ENCODE measurements at regions not wholly inside any gene's neighbourhood (a gene's known extent, or its start where the extent isn't known, plus 50 kb on each side); places are given as distances from the start of the nearest gene placed in this dataset.

GRCh38 chr7:52475001-52475582 is 560.3 kb upstream of the POM121L12 start:
- no peak for DNase-seq

GRCh38 chr7:52473756-52474155 is 561.7 kb upstream of the POM121L12 start:
- no peak for DNase-seq

GRCh38 chr7:52472006-52472620 is 563.3 kb upstream of the POM121L12 start:
- DNase-seq = no peak

GRCh38 chr7:52465216-52465615 is 570.2 kb upstream of the POM121L12 start:
- no peak for DNase-seq

- no peak for DNase-seq
Observed at GRCh38 chr7:52463341-52463740, 572.1 kb upstream of the POM121L12 start.

GRCh38 chr7:52462474-52462873 is 573.0 kb upstream of the POM121L12 start:
- DNase-seq = no peak

- DNase-seq = no peak
Observed at GRCh38 chr7:52455571-52455970, 579.9 kb upstream of the POM121L12 start.

- no peak for DNase-seq
Observed at GRCh38 chr7:52450816-52451215, 584.6 kb upstream of the POM121L12 start.

GRCh38 chr7:52447581-52448180 is 587.8 kb upstream of the POM121L12 start:
- no peak for DNase-seq

- no peak for DNase-seq
Observed at GRCh38 chr7:52436278-52436677, 599.2 kb upstream of the POM121L12 start.

GRCh38 chr7:52431082-52431815 is 604.2 kb upstream of the POM121L12 start:
- no peak for DNase-seq

GRCh38 chr7:52423251-52423650 is 612.2 kb upstream of the POM121L12 start:
- DNase-seq = no peak

- DNase-seq = no peak
Observed at GRCh38 chr7:52413051-52413450, 622.4 kb upstream of the POM121L12 start.

GRCh38 chr7:52410032-52410431 is 625.4 kb upstream of the POM121L12 start:
- no peak for DNase-seq

GRCh38 chr7:52406808-52407207 is 628.6 kb upstream of the POM121L12 start:
- DNase-seq = no peak

- no peak for DNase-seq
Observed at GRCh38 chr7:52382731-52383130, 652.7 kb upstream of the POM121L12 start.

- no peak for DNase-seq
Observed at GRCh38 chr7:52369922-52370321, 665.5 kb upstream of the POM121L12 start.

- DNase-seq = no peak
Observed at GRCh38 chr7:52365349-52365748, 670.1 kb upstream of the POM121L12 start.

GRCh38 chr7:52362521-52362920 is 672.9 kb upstream of the POM121L12 start:
- no peak for DNase-seq

GRCh38 chr7:52360541-52360940 is 674.9 kb upstream of the POM121L12 start:
- DNase-seq = no peak

- no peak for DNase-seq
Observed at GRCh38 chr7:52355053-52355452, 680.4 kb upstream of the POM121L12 start.

GRCh38 chr7:52352013-52352981 is 683.1 kb upstream of the POM121L12 start:
- no peak for DNase-seq

- no peak for DNase-seq
Observed at GRCh38 chr7:52344015-52344414, 691.4 kb upstream of the POM121L12 start.
